Neutrophil (primary cell): ENCODE measurements at regions not wholly inside any gene's neighbourhood (a gene's known extent, or its start where the extent isn't known, plus 50 kb on each side); places are given as distances from the start of the nearest gene placed in this dataset.

ENCODE experiments used
- H3K27ac ChIP-seq: fragments of 200-600 bp; sonication (generic); 2 replicates; pipeline ENCODE4 v1.5.1; 2016; ENCODE audit warnings: mild to moderate bottlenecking, moderate library complexity
- H3K27me3 ChIP-seq: fragments of 200-600 bp; sonication (generic); 2 replicates; pipeline ENCODE4 v1.6.0; 2016; ENCODE audit warnings: mild to moderate bottlenecking
- H3K36me3 ChIP-seq: fragments of 200-600 bp; sonication (generic); 2 replicates; pipeline ENCODE4 v1.5.1; 2017
- H3K4me1 ChIP-seq, 2 experiments: fragments of 200-600 bp in 1 of 2; sonication (generic) in 1 of 2; 1 replicate in 1 of 2; 2 replicates in 1 of 2; pipeline versions ENCODE4 v1.5.1 to v1.6.1; 2013 to 2016; ENCODE audit warnings: low read depth in 1 of 2, low read length in 1 of 2, mild to moderate bottlenecking in 1 of 2, moderate library complexity in 1 of 2; ENCODE audit not compliant: control insufficient read depth in 1 of 2, insufficient read depth in 1 of 2
- H3K4me3 ChIP-seq, 2 experiments: fragments of 200-600 bp in 1 of 2; sonication (generic) in 1 of 2; 1 replicate in 1 of 2; 2 replicates in 1 of 2; pipeline ENCODE4 v1.5.1; 2013 to 2016; ENCODE audit warnings: low read depth in 1 of 2, low read length in 1 of 2, mild to moderate bottlenecking in 1 of 2, moderate library complexity in 1 of 2
- H3K9me3 ChIP-seq: fragments of 200-600 bp; sonication (generic); 2 replicates; pipeline ENCODE4 v1.5.1; 2016
- CTCF ChIP-seq: fragments of 200-600 bp; sonication (generic); IDR thresholded peaks from 2 replicates; pipeline ENCODE4 v1.5.1; 2016; ENCODE audit warnings: antibody characterized with exemption

DNA sequence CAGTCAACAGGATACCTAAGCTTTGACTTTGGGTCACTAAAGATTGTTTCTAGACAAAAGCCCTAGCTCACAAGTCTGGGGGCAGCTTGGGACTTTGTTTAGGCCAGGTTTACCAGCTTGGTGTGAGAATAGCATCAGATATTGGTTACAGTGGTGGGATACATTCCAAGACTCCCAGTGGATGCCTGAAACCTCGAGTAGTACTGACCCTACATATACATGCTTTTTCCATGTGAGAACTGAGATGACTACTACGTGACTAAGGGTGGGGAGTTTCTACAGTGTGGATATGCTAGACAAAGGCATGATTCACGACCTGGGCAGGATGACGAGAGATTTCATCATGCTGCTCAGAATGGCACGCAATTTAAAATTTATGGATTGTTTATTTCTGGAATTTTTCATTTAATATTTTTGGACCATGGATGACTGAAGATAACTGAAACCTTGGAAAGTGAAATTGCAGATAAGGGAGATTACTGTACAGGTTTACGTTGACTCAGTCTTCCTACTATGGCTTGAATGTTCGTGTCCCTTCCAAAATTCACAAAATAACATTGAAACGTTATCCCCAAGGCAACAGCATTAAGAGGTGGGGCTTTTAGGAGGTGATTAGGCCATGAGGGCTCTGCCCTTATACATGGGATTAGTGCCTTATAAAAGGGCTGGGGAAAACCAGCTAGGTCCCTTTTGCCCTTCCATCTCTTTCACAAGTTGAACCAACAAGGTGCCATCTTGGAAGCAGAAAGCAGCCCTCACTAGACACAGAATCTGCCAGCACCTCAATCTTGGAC lies 50.2 kb upstream of the CTAGE1 start:
- H3K36me3 ChIP-seq = no peaks in the 10 kb centered on the region
- H3K27me3 ChIP-seq = no peaks in the 10 kb centered on the region
- no peaks in the 10 kb centered on the region for H3K9me3 ChIP-seq
- no peak overlapping the region for H3K4me3 ChIP-seq
- no peaks in the 10 kb centered on the region for H3K4me1 ChIP-seq
- no peak for TF ChIP-seq CTCF
- H3K27ac ChIP-seq = no peak overlapping the region

GRCh38 chr18:22468554-22468891 lies 50.8 kb upstream of the CTAGE1 start:
- H3K36me3 ChIP-seq = no peaks in the 10 kb centered on the region
- H3K27me3 ChIP-seq = no peaks in the 10 kb centered on the region
- H3K27ac ChIP-seq = no peak overlapping the region
- TF ChIP-seq CTCF = no peak
- H3K4me3 ChIP-seq = no peak overlapping the region
- H3K4me1 ChIP-seq = no peaks in the 10 kb centered on the region
- no peaks in the 10 kb centered on the region for H3K9me3 ChIP-seq

- H3K27ac ChIP-seq = no peak overlapping the region
- TF ChIP-seq CTCF = no peak
- no peaks in the 10 kb centered on the region for H3K9me3 ChIP-seq
- H3K27me3 ChIP-seq = no peaks in the 10 kb centered on the region
- H3K4me3 ChIP-seq = no peak overlapping the region
- no peaks in the 10 kb centered on the region for H3K36me3 ChIP-seq
- no peaks in the 10 kb centered on the region for H3K4me1 ChIP-seq
These were observed 51.5 kb upstream of the CTAGE1 start for GRCh38 chr18:22469061-22469734.

- H3K4me1 ChIP-seq = no peaks in the 10 kb centered on the region
- no peaks in the 10 kb centered on the region for H3K9me3 ChIP-seq
- H3K4me3 ChIP-seq = no peak overlapping the region
- no peak for TF ChIP-seq CTCF
- no peaks in the 10 kb centered on the region for H3K36me3 ChIP-seq
- no peak overlapping the region for H3K27ac ChIP-seq
- H3K27me3 ChIP-seq = no peaks in the 10 kb centered on the region
These were observed 52.2 kb upstream of the CTAGE1 start for GRCh38 chr18:22469926-22470247.

- no peak for TF ChIP-seq CTCF
- no peak overlapping the region for H3K4me3 ChIP-seq
- H3K9me3 ChIP-seq = no peaks in the 10 kb centered on the region
- no peaks in the 10 kb centered on the region for H3K27me3 ChIP-seq
- H3K27ac ChIP-seq = no peak overlapping the region
- no peaks in the 10 kb centered on the region for H3K36me3 ChIP-seq
- no peaks in the 10 kb centered on the region for H3K4me1 ChIP-seq
These were observed 52.8 kb upstream of the CTAGE1 start for GRCh38 chr18:22470248-22471235.
